GM12878 (cell line): ENCODE measurements at regions not wholly inside any gene's neighbourhood (a gene's known extent, or its start where the extent isn't known, plus 50 kb on each side); places are given as distances from the start of the nearest gene placed in this dataset.

Experiments
- ATAC-seq: fragments of 200-7000 bp; cut with Tn5 transposase; 3 replicates; pipeline ENCODE4 v1.9.1; 2020; ENCODE audit warnings: mild to moderate bottlenecking, moderate library complexity
- BruUV-seq: library from RNA; stranded (reverse); fragments of 400-500 nt; replicated peaks from 2 replicates; lab custom pipeline; 2021; lab: Mats Ljungman, UMichigan
- CTCF ChIA-PET: fragments of 300-600 bp; sonication (Branson Sonifier 250); formaldehyde crosslinking; extraction: SDS; loops from one replicate; lab custom pipeline; 2021; ENCODE audit warnings: inconsistent platforms; lab: Yijun Ruan, JAX
- POLR2A ChIA-PET: fragments of 350-600 bp; formaldehyde crosslinking; extraction: SDS; loops from one replicate; lab custom pipeline; 2021; ENCODE audit warnings: inconsistent platforms; lab: Charles Lee
- RAD21 ChIA-PET: fragments of 300-600 bp; sonication (Branson Sonifier 250); formaldehyde crosslinking; loops from one replicate; lab custom pipeline; 2023; ENCODE audit warnings: antibody characterized with exemption; ENCODE audit not compliant: unreplicated experiment; lab: Charles Lee
- SMC1A ChIA-PET: fragments of 300-600 bp; sonication (Branson Sonifier 250); formaldehyde crosslinking; loops from one replicate; lab custom pipeline; 2023; ENCODE audit not compliant: unreplicated experiment, uncharacterized antibody; lab: Charles Lee
- DNase-seq: peaks from one replicate; pipeline ENCODE4 v3.0.0-alpha.2; 2011; ENCODE audit warnings: low read depth, low spot score
- FAIRE-seq: peaks from 3 replicates; lab custom pipeline; 2011; peaks lifted over from hg19 to GRCh38; lab: Jason Lieb, UNC
- H2AFZ ChIP-seq: 2 replicates; pipeline ENCODE4 v1.6.0; 2011; ENCODE audit warnings: low read depth, low read length, control low read depth; ENCODE audit not compliant: control insufficient read depth
- H3K27ac ChIP-seq: 2 replicates; pipeline ENCODE4 v1.5.1; 2011; ENCODE audit warnings: control low read depth; ENCODE audit not compliant: control insufficient read depth, insufficient read depth
- H3K27me3 ChIP-seq, 2 experiments: replicated peaks in 1 of 2; 2 replicates each; pipeline versions ENCODE4 v1.6.0 to v1.6.1; 2011; ENCODE audit warnings: low read length in 1 of 2; ENCODE audit not compliant: control insufficient read depth in 2 of 2, insufficient read depth in 2 of 2
- H3K36me3 ChIP-seq, 2 experiments: 2 replicates each; pipeline ENCODE4 v1.5.1; 2011; ENCODE audit warnings: low read length in 1 of 2; ENCODE audit not compliant: control insufficient read depth in 2 of 2, insufficient read depth in 2 of 2
- H3K4me1 ChIP-seq: 2 replicates; pipeline ENCODE4 v1.6.1; 2011; ENCODE audit warnings: mild to moderate bottlenecking, low read length, moderate library complexity, mixed read lengths; ENCODE audit not compliant: control insufficient read depth, insufficient read depth
- H3K4me2 ChIP-seq: 2 replicates; pipeline ENCODE4 v1.6.0; 2011; ENCODE audit warnings: control low read depth; ENCODE audit not compliant: control insufficient read depth, insufficient read depth
- H3K4me3 ChIP-seq: fragments of 200-600 bp; sonication (generic); 2 replicates; pipeline ENCODE4 v1.5.1; 2016
- H3K79me2 ChIP-seq: 2 replicates; pipeline ENCODE4 v1.6.0; 2011; ENCODE audit warnings: low read length; ENCODE audit not compliant: control insufficient read depth, insufficient read depth
- H3K9ac ChIP-seq: 2 replicates; pipeline ENCODE4 v1.8.0; 2011; ENCODE audit warnings: low read length, control low read depth, mixed read lengths; ENCODE audit not compliant: control insufficient read depth, insufficient read depth
- H3K9me3 ChIP-seq: replicated peaks from 3 replicates; pipeline ENCODE4 v1.5.1; 2011; ENCODE audit warnings: mild to moderate bottlenecking, low read length; ENCODE audit not compliant: control insufficient read depth, insufficient read depth
- H4K20me1 ChIP-seq: 2 replicates; pipeline ENCODE4 v1.6.0; 2011; ENCODE audit not compliant: control insufficient read depth, insufficient read depth
- CEBPB ChIP-seq, 2 experiments: fragments of 150-350 bp in 1 of 2; IDR thresholded peaks; 2 replicates each; pipeline ENCODE4 v1.6.1; 2012 to 2014; ENCODE audit warnings: low read depth in 2 of 2, low read length in 2 of 2, borderline replicate concordance in 1 of 2, inconsistent platforms in 1 of 2
- CHD4 ChIP-seq: fragments of 200-600 bp; sonication (generic); IDR thresholded peaks from 2 replicates; pipeline ENCODE4 v1.6.1; 2016; ENCODE audit warnings: mild to moderate bottlenecking
- IKZF2 ChIP-seq, 2 experiments: fragments of 450-650 bp; IDR thresholded peaks; 2 replicates each; pipeline ENCODE4 v1.6.1; 2017; ENCODE audit warnings: mild to moderate bottlenecking in 2 of 2, moderate library complexity in 2 of 2
- KAT2A ChIP-seq: conservative IDR thresholded peaks from 2 replicates; pipeline ENCODE4 v1.6.1; 2011; ENCODE audit warnings: low read depth, low read length; ENCODE audit not compliant: control insufficient read depth
- NFXL1 ChIP-seq: fragments of 450-650 bp; IDR thresholded peaks from 2 replicates; pipeline ENCODE4 v1.6.1; 2017; ENCODE audit warnings: antibody characterized with exemption, mild to moderate bottlenecking, borderline replicate concordance
- PAX5 ChIP-seq: IDR thresholded peaks from 2 replicates; pipeline ENCODE4 v1.6.1; 2011; ENCODE audit warnings: low read depth, low read length, borderline replicate concordance
- POLR2A ChIP-seq: IDR thresholded peaks from 2 replicates; pipeline ENCODE4 v1.6.1; 2011; ENCODE audit warnings: low read depth, mild to moderate bottlenecking, low read length
- STAT3 ChIP-seq: IDR thresholded peaks from 2 replicates; pipeline ENCODE4 v1.6.1; 2011; ENCODE audit warnings: low read depth, low read length, improper control_type of control experiment
- SUPT20H ChIP-seq: IDR thresholded peaks from 2 replicates; pipeline ENCODE4 v1.6.1; 2011; ENCODE audit warnings: low read depth, mild to moderate bottlenecking, low read length, moderate library complexity, borderline replicate concordance; ENCODE audit not compliant: control insufficient read depth
- ZNF24 ChIP-seq: fragments of 450-650 bp; IDR thresholded peaks from 2 replicates; pipeline ENCODE4 v1.6.1; 2017; ENCODE audit warnings: antibody characterized with exemption, mild to moderate bottlenecking
- WGBS: methylation state at CpG from one replicate; pipeline ENCODE4 v1.1.6; 2016; ENCODE audit warnings: low lambda C conversion rate; ENCODE audit not compliant: insufficient replicate concordance, insufficient coverage; ENCODE audit errors: missing lambda C conversion rate; 5-methylcytosine and 5-hydroxymethylcytosine counted together
- in situ Hi-C: fragments of 300-500 bp; cut with MboI; formaldehyde crosslinking; loops from 9 replicates; pipeline ENCODE4 v1.14.3; 2018; ENCODE audit warnings: mixed read lengths
- intact Hi-C: fragments of 100-400 bp; cut with micrococcal nuclease; formaldehyde crosslinking; loops from one replicate; pipeline ENCODE4 v1.14.2; 2022; ENCODE audit not compliant: unreplicated experiment
- TF ChIP-seq, protein P1 (sequence below), 3 experiments: IDR thresholded peaks in 2 of 3; conservative IDR thresholded peaks in 1 of 3; 2 replicates each; pipeline ENCODE4 v1.5.1; 2011; ENCODE audit warnings: low read depth in 3 of 3, low read length in 3 of 3, mild to moderate bottlenecking in 3 of 3, control low read depth in 2 of 3, moderate library complexity in 2 of 3, inconsistent platforms in 1 of 3, mixed read lengths in 1 of 3; ENCODE audit not compliant: control insufficient read depth in 2 of 3, insufficient read depth in 1 of 3; ENCODE audit errors: extremely low read depth in 1 of 3
- TF ChIP-seq, protein P2 (sequence below): IDR thresholded peaks from 2 replicates; pipeline ENCODE4 v1.6.1; 2012; ENCODE audit warnings: mild to moderate bottlenecking, low read depth, low read length
- TF ChIP-seq, protein P3 (sequence below): IDR thresholded peaks from 2 replicates; pipeline ENCODE4 v1.6.1; 2011; ENCODE audit warnings: mild to moderate bottlenecking, low read depth, low read length, moderate library complexity; ENCODE audit not compliant: insufficient replicate concordance
- TF ChIP-seq, protein P4 (sequence below): IDR thresholded peaks from 2 replicates; pipeline ENCODE4 v1.6.1; 2012; ENCODE audit warnings: low read length, inconsistent platforms

DNA sequence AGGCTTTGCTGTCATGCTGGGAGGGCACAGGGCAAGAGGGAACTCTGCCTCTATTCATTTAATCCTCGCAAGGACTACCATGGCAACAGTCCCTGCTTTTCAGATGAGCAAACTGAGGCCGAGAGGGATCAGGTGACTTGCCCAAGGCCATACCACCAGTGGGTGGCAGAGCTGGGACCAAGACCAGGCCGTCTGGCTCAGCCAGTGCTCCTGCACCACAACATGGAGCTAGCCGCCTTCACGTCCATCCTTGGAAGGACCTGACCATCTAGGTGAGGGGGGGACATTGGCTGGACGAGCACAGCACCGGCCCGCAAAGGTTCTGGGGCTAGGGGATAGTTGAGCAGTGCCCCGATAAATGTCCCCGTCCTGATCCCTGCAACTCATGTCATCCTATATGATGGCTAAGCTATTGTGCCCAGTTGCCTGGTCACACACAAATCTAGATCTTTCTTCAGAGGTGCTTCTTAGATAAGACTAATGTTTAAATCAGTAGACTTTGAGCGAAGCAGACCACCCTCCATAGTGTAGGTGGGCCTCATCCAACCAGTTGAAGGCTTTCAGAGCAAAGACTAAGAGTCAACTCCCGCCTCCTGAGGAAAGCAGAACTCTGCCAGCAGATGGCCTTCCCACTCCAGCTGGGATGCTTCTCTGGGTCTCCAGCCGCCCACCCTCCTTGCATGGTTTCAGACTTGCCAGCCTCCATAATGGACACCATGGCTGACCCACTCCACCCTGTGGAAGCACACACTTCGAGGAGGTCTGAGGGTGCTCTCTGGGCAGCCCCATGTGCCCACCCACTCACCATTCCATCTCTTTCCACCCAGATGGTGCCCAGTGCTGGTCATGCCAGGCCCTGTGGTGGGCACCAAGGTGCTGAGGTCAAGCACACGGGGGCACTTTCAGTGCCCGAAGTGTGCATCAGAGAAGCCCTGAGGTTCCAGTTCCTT is 214.8 kb upstream of the RAB6C start (continued):
- TF ChIP-seq, protein P1, sequence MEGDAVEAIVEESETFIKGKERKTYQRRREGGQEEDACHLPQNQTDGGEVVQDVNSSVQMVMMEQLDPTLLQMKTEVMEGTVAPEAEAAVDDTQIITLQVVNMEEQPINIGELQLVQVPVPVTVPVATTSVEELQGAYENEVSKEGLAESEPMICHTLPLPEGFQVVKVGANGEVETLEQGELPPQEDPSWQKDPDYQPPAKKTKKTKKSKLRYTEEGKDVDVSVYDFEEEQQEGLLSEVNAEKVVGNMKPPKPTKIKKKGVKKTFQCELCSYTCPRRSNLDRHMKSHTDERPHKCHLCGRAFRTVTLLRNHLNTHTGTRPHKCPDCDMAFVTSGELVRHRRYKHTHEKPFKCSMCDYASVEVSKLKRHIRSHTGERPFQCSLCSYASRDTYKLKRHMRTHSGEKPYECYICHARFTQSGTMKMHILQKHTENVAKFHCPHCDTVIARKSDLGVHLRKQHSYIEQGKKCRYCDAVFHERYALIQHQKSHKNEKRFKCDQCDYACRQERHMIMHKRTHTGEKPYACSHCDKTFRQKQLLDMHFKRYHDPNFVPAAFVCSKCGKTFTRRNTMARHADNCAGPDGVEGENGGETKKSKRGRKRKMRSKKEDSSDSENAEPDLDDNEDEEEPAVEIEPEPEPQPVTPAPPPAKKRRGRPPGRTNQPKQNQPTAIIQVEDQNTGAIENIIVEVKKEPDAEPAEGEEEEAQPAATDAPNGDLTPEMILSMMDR (IDR thresholded peaks at IDR 0.05 in 2 of 3, conservative IDR thresholded peaks at IDR 0.05 in 1 of 3; ENCODE audit: control insufficient read depth in 2 of 3, extremely low read depth in 1 of 3, insufficient read depth in 1 of 3, low read depth in 3 of 3, low read length in 3 of 3), result peak in 2 of 3 experiments; percentile 5 to 19; a peak in 1 of 6 replicates
- TF ChIP-seq, protein P2, sequence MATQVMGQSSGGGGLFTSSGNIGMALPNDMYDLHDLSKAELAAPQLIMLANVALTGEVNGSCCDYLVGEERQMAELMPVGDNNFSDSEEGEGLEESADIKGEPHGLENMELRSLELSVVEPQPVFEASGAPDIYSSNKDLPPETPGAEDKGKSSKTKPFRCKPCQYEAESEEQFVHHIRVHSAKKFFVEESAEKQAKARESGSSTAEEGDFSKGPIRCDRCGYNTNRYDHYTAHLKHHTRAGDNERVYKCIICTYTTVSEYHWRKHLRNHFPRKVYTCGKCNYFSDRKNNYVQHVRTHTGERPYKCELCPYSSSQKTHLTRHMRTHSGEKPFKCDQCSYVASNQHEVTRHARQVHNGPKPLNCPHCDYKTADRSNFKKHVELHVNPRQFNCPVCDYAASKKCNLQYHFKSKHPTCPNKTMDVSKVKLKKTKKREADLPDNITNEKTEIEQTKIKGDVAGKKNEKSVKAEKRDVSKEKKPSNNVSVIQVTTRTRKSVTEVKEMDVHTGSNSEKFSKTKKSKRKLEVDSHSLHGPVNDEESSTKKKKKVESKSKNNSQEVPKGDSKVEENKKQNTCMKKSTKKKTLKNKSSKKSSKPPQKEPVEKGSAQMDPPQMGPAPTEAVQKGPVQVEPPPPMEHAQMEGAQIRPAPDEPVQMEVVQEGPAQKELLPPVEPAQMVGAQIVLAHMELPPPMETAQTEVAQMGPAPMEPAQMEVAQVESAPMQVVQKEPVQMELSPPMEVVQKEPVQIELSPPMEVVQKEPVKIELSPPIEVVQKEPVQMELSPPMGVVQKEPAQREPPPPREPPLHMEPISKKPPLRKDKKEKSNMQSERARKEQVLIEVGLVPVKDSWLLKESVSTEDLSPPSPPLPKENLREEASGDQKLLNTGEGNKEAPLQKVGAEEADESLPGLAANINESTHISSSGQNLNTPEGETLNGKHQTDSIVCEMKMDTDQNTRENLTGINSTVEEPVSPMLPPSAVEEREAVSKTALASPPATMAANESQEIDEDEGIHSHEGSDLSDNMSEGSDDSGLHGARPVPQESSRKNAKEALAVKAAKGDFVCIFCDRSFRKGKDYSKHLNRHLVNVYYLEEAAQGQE, result no peak
- TF ChIP-seq POLR2A, result no peak

DNA sequence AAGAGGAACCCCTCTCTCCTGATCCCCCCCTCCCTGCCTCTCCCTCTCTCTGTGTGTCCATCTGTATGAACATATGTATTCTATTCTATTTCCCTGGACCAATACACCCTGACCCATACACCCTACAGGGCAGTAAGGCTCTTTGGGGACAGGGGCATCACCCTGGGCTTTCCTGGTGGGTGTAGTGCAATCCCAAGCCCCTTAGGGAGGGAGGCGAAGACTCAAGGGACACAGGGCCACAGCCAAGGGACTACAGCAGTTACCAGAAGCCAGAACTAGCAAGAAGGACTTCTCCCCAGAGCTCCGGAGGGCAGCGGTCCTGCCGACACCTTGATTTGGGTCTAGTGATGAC is 214.2 kb upstream of the RAB6C start:
- H3K27ac ChIP-seq, result no peak overlapping the region
- no peak overlapping the region for H3K9ac ChIP-seq
- ChIA-PET CTCF (no interaction called here), POLR2A (no interaction called here), SMC1A (no interaction called here), RAD21 (no interaction called here)
- FAIRE-seq (no peak), ATAC-seq (no peak; the same call in 2 of the 3 replicates), DNase-seq (no peak)
- BruUV-seq, result no TSS peak
- H4K20me1 ChIP-seq, result no peaks in the 10 kb centered on the region
- intact Hi-C loops, result no loop called here
- no peak overlapping the region for H3K4me3 ChIP-seq
- no peaks in the 10 kb centered on the region; a peak in 2 of 4 replicates for H3K27me3 ChIP-seq
- no peaks in the 10 kb centered on the region for H3K79me2 ChIP-seq
- H3K9me3 ChIP-seq, result no peaks in the 10 kb centered on the region
- H3K4me1 ChIP-seq, result no peaks in the 10 kb centered on the region
- no peaks in the 10 kb centered on the region for H3K36me3 ChIP-seq
- no peak overlapping the region for H2AFZ ChIP-seq
- in situ Hi-C loops, result no loop called here
- WGBS, result 10% methylated on average over 4 of the region's 4 CpGs
- no peak overlapping the region for H3K4me2 ChIP-seq
- TF ChIP-seq NFXL1 (no peak), CHD4 (no peak), STAT3 (no peak), ZNF24 (no peak), SUPT20H (no peak), IKZF2 (IDR thresholded peaks at IDR 0.05) (no peak), CEBPB (IDR thresholded peaks at IDR 0.05; ENCODE audit: borderline replicate concordance in 1 of 2, low read depth in 2 of 2, low read length in 2 of 2) (no peak), PAX5 (no peak), KAT2A (no peak)
- TF ChIP-seq, protein P3, sequence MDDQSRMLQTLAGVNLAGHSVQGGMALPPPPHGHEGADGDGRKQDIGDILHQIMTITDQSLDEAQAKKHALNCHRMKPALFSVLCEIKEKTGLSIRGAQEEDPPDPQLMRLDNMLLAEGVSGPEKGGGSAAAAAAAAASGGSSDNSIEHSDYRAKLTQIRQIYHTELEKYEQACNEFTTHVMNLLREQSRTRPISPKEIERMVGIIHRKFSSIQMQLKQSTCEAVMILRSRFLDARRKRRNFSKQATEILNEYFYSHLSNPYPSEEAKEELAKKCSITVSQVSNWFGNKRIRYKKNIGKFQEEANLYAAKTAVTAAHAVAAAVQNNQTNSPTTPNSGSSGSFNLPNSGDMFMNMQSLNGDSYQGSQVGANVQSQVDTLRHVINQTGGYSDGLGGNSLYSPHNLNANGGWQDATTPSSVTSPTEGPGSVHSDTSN, result no peak
- TF ChIP-seq, protein P4, sequence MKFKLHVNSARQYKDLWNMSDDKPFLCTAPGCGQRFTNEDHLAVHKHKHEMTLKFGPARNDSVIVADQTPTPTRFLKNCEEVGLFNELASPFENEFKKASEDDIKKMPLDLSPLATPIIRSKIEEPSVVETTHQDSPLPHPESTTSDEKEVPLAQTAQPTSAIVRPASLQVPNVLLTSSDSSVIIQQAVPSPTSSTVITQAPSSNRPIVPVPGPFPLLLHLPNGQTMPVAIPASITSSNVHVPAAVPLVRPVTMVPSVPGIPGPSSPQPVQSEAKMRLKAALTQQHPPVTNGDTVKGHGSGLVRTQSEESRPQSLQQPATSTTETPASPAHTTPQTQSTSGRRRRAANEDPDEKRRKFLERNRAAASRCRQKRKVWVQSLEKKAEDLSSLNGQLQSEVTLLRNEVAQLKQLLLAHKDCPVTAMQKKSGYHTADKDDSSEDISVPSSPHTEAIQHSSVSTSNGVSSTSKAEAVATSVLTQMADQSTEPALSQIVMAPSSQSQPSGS, result no peak
